IPS DF 19.7 (cell line): ENCODE measurements at regions not wholly inside any gene's neighbourhood (a gene's known extent, or its start where the extent isn't known, plus 50 kb on each side); places are given as distances from the start of the nearest gene placed in this dataset.

Source experiments
- DNase-seq: peaks from one replicate; pipeline ENCODE4 v3.0.0-alpha.2; 2013; ENCODE audit warnings: low read depth, low spot score

DNA sequence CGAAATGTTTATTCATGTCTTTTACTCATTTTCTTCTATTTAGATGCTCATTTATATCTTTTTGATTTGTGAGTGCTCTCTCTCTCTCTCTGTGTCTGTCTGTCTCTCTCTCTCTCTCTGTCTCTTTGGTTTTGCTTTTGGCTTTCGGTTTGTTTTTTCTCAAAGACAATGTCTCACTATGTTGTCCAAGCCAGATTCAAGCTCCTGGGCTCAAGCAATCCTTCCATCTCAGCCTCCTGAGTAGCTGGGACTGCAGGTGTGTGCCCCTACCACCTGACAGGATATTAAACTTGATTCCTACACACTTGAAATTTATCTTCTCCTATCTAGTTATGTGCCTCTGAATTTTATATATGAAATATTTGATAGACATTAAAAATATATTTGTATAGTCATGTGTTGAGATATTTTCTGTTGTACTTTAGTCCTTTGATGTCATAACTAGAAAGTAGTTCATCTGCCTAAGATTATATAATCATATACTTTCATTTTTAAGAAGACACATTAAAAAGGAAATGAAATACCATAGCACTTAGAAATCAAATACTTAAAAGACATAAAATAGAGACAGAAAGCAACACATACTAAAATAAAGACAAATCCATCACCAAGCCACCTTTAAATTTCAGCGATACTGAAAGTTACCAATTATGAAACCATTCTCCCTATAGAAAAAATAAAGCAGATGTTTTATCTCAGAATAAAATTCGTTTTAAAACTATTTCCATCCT lies 68.1 kb upstream of the SFMBT2 start:
- no peak for DNase-seq

GRCh38 chr10:7477538-7478334 lies 66.9 kb upstream of the SFMBT2 start:
- DNase-seq, result no peak

DNA sequence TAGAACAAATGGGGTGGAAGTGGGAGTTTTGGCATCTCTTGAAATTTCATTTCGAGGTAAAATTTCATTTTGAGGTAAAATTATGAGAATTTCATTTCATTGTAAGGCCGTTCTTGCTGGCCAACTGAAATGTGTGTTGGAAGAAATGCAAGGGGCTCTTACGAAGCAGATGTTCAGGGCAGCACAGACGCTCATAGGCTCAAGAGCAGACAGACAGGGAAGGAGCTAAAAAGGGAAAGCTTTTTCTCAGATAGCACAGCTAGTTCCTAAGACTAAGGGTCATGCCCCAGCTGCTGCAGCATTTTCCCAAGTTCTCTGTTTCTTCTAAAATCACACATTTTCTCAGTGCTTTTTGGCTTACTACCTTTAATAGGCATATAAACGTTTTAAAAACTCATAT lies 65.1 kb upstream of the SFMBT2 start:
- no peak for DNase-seq

- peak; percentile 48 for DNase-seq
Observed at GRCh38 chr10:7475046-7475911, 64.4 kb upstream of the SFMBT2 start.

DNA sequence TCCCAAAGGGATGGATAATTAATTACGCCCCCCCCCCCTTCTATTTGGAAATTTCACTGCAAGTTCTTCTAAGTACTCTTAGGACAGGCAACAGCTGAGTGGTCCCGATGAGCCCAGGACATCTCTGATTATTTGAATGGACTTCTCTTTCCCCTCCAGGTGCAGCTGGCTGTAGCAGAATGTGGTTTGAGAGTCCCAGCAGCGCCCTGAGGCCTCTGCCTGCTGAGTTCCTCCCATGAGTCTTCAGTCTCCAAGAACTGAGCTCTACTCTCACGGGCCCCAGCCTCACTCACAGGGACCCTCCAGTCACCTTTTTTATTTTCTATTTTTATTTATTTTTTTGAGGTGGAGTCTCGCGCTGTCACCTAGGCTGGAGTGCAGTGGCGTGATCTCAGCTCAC lies 63.6 kb upstream of the SFMBT2 start:
- no peak for DNase-seq

DNA sequence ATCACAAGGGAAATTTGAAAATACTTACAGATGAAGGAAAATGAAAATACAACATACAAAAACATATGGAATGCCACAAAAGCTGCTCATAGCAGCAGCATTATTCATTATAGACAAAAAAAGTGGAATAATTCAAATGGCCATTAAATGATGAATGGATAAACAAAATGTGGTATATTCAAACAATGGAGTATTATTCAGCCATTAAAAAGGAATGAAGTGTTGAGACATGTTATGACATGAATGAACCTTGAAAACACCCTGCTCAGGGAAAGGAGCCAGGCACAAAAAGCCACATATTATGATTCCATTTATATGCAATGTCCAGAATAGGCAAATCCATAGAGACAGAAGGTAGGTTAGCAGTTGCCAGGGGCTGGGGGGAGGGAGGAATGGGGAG lies 62.6 kb upstream of the SFMBT2 start:
- DNase-seq, result no peak

- DNase-seq, result no peak
Observed at GRCh38 chr10:7471720-7472367, 61.0 kb upstream of the SFMBT2 start.

DNA sequence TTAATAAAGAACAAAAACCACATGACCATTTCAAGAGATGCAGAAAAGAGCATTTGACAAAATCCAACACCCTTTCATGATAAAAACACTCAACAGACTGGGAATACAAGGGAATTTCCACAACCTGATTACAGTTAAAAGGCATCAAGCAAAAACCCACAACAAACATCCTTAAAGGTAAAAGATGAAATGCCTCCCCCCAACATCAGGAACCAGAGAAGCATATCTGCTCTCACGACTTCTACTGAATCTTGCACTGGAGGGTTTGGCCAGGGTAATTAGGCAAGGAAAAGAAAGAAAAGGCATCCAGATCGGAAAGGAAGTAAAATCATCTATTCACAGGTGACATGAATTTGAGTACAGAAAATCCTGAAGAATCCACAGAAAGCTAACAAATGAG lies 59.5 kb upstream of the SFMBT2 start:
- DNase-seq, result no peak

DNA sequence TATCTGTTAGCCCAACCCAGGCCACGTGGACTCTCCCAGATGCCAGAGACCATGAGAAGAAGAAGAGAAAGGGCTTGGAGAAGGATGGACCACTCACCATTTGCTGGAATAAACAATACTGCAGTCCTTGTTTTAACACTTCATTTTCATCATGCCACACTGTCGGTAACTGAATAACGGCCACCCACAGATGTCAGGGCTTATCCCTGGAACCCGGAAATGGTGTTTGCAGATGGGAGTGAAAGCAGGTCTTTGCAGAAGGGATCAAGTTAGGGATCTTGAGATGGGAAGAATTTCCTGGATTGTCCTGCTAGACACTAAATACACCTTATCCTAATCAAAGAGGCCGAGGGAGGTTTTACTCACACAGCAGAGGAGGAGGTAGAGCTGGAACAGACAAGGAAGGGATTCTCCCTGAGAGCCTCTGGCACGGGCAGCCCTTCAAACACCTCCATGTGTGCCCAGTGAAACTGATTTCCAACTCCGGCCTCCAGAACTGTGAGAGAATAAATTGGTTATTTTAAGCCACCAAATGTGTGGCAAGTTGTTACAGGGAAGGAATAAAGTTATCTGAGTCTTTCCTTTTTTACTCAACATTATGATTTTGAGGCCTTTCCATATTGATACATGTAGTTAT lies 56.3 kb upstream of the SFMBT2 start:
- no peak for DNase-seq

GRCh38 chr10:7464691-7465090 lies 53.9 kb upstream of the SFMBT2 start:
- no peak for DNase-seq
